ENCODE measurements at regions not wholly inside any gene's neighbourhood (a gene's known extent, or its start where the extent isn't known, plus 50 kb on each side); places are given as distances from the start of the nearest gene placed in this dataset.
"Not testable (repeated sequence)": the region's sequence is repeated elsewhere in the genome, so short reads cannot be mapped to it uniquely, and the experiment has no call there.

GRCh38 chr9:136598390-136599073 is 52.7 kb upstream of the NOTCH1 start:
- TF ChIP-seq CTCF, POLR2A (IDR thresholded peaks at IDR 0.05): not testable (repeated sequence)

Measured in body of pancreas (tissue), 4 donors.